ENCODE measurements at regions not wholly inside any gene's neighbourhood (a gene's known extent, or its start where the extent isn't known, plus 50 kb on each side); places are given as distances from the start of the nearest gene placed in this dataset.

GRCh38 chr17:33525186-33525585 is 232.1 kb upstream of the ASIC2 start:
- 68% methylated on average over 7 of the region's 7 CpGs for WGBS
- H3K27ac ChIP-seq (ENCODE audit: low read depth in 1 of 2, low read length in 2 of 2) = no peak overlapping the region
- H3K9me3 ChIP-seq (ENCODE audit: control insufficient read depth in 4 of 4, low read length in 3 of 4) = peaks cover 4 to 12% (median 7%) of the 10 kb centered on the region in 4 donors
- H3K36me3 ChIP-seq (ENCODE audit: control insufficient read depth in 4 of 4, insufficient read depth in 3 of 4, low read depth in 1 of 4, low read length in 3 of 4) = no peaks in the 10 kb centered on the region
- no peak for DNase-seq (ENCODE audit: low spot score)
- TF ChIP-seq RAD21 (IDR thresholded peaks at IDR 0.05) (no peak), ATF3 (IDR thresholded peaks at IDR 0.05) (no peak)
- TF ChIP-seq, protein P1, sequence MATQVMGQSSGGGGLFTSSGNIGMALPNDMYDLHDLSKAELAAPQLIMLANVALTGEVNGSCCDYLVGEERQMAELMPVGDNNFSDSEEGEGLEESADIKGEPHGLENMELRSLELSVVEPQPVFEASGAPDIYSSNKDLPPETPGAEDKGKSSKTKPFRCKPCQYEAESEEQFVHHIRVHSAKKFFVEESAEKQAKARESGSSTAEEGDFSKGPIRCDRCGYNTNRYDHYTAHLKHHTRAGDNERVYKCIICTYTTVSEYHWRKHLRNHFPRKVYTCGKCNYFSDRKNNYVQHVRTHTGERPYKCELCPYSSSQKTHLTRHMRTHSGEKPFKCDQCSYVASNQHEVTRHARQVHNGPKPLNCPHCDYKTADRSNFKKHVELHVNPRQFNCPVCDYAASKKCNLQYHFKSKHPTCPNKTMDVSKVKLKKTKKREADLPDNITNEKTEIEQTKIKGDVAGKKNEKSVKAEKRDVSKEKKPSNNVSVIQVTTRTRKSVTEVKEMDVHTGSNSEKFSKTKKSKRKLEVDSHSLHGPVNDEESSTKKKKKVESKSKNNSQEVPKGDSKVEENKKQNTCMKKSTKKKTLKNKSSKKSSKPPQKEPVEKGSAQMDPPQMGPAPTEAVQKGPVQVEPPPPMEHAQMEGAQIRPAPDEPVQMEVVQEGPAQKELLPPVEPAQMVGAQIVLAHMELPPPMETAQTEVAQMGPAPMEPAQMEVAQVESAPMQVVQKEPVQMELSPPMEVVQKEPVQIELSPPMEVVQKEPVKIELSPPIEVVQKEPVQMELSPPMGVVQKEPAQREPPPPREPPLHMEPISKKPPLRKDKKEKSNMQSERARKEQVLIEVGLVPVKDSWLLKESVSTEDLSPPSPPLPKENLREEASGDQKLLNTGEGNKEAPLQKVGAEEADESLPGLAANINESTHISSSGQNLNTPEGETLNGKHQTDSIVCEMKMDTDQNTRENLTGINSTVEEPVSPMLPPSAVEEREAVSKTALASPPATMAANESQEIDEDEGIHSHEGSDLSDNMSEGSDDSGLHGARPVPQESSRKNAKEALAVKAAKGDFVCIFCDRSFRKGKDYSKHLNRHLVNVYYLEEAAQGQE (IDR thresholded peaks at IDR 0.05) = no peak
- peaks cover 0 to 7% (median 0%) of the 10 kb centered on the region in 4 donors for H3K27me3 ChIP-seq (ENCODE audit: control insufficient read depth in 4 of 4, insufficient read depth in 4 of 4, low read length in 3 of 4)
- no peak overlapping the region for H3K9ac ChIP-seq (ENCODE audit: low read depth in 1 of 2, low read length in 2 of 2)
- H3K4me3 ChIP-seq (ENCODE audit: low read depth in 1 of 3, low read length in 3 of 3) = no peak overlapping the region
- H3K4me1 ChIP-seq (ENCODE audit: control insufficient read depth in 4 of 4, insufficient read depth in 4 of 4, low read length in 3 of 4) = no peaks in the 10 kb centered on the region

DNA sequence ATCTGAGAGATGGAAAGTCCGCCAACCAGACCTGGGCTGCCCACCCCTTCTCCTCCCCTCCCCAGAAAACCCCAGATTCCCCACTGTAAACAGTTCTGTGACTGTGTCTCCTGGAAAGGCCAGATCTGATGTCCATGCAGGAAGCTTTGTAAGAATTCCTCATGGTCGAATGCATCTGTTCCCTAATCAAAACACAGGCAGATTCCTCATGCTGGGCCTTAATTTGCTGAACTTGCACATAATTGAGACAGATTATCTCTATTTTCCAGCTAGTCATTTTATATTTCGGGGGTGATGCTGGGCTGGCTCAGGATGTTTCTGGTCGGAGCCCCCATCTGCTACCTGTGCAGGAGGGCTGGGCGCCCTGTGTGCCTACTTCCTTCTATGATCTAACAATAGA is 233.6 kb upstream of the ASIC2 start:
- no peaks in the 10 kb centered on the region for H3K36me3 ChIP-seq (ENCODE audit: control insufficient read depth in 4 of 4, insufficient read depth in 3 of 4, low read depth in 1 of 4, low read length in 3 of 4)
- peaks cover 0 to 7% (median 0%) of the 10 kb centered on the region in 4 donors for H3K27me3 ChIP-seq (ENCODE audit: control insufficient read depth in 4 of 4, insufficient read depth in 4 of 4, low read length in 3 of 4)
- no peak overlapping the region for H3K27ac ChIP-seq (ENCODE audit: low read depth in 1 of 2, low read length in 2 of 2)
- WGBS = 78% methylated on average over 5 of the region's 5 CpGs
- peaks cover 4 to 12% (median 7%) of the 10 kb centered on the region in 4 donors for H3K9me3 ChIP-seq (ENCODE audit: control insufficient read depth in 4 of 4, low read length in 3 of 4)
- no peak overlapping the region for H3K4me3 ChIP-seq (ENCODE audit: low read depth in 1 of 3, low read length in 3 of 3)
- H3K9ac ChIP-seq (ENCODE audit: low read depth in 1 of 2, low read length in 2 of 2) = no peak overlapping the region
- DNase-seq (ENCODE audit: low spot score) = no peak
- no peaks in the 10 kb centered on the region for H3K4me1 ChIP-seq (ENCODE audit: control insufficient read depth in 4 of 4, insufficient read depth in 4 of 4, low read length in 3 of 4)
- TF ChIP-seq JUND (IDR thresholded peaks at IDR 0.05) (no peak), FOXA2 (IDR thresholded peaks at IDR 0.05) (no peak), HNF4G (IDR thresholded peaks at IDR 0.05) (no peak), YY1 (IDR thresholded peaks at IDR 0.05) (no peak)
- TF ChIP-seq, protein P2, sequence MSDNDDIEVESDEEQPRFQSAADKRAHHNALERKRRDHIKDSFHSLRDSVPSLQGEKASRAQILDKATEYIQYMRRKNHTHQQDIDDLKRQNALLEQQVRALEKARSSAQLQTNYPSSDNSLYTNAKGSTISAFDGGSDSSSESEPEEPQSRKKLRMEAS (IDR thresholded peaks at IDR 0.05) = no peak
- TF ChIP-seq, protein P1 (IDR thresholded peaks at IDR 0.05) = no peak

GRCh38 chr17:33527290-33527689 is 234.2 kb upstream of the ASIC2 start:
- H3K27ac ChIP-seq (ENCODE audit: low read depth in 1 of 2, low read length in 2 of 2) = no peak overlapping the region
- H3K27me3 ChIP-seq (ENCODE audit: control insufficient read depth in 4 of 4, insufficient read depth in 4 of 4, low read length in 3 of 4) = peaks cover 0 to 7% (median 0%) of the 10 kb centered on the region in 4 donors
- H3K9ac ChIP-seq (ENCODE audit: low read depth in 1 of 2, low read length in 2 of 2) = no peak overlapping the region
- H3K4me3 ChIP-seq (ENCODE audit: low read depth in 1 of 3, low read length in 3 of 3) = no peak overlapping the region
- WGBS = 58% methylated on average over 3 of the region's 3 CpGs
- H3K9me3 ChIP-seq (ENCODE audit: control insufficient read depth in 4 of 4, low read length in 3 of 4) = peaks cover 4 to 12% (median 7%) of the 10 kb centered on the region in 4 donors
- no peak for DNase-seq (ENCODE audit: low spot score)
- no peaks in the 10 kb centered on the region for H3K4me1 ChIP-seq (ENCODE audit: control insufficient read depth in 4 of 4, insufficient read depth in 4 of 4, low read length in 3 of 4)
- H3K36me3 ChIP-seq (ENCODE audit: control insufficient read depth in 4 of 4, insufficient read depth in 3 of 4, low read depth in 1 of 4, low read length in 3 of 4) = no peaks in the 10 kb centered on the region
- TF ChIP-seq GABPA (IDR thresholded peaks at IDR 0.05 in 1 of 2, conservative IDR thresholded peaks at IDR 0.05 in 1 of 2) = no peak
- TF ChIP-seq NR2F2 (IDR thresholded peaks at IDR 0.05) = no peak
- no peak for TF ChIP-seq FOXA2 (IDR thresholded peaks at IDR 0.05)
- TF ChIP-seq, protein P3, sequence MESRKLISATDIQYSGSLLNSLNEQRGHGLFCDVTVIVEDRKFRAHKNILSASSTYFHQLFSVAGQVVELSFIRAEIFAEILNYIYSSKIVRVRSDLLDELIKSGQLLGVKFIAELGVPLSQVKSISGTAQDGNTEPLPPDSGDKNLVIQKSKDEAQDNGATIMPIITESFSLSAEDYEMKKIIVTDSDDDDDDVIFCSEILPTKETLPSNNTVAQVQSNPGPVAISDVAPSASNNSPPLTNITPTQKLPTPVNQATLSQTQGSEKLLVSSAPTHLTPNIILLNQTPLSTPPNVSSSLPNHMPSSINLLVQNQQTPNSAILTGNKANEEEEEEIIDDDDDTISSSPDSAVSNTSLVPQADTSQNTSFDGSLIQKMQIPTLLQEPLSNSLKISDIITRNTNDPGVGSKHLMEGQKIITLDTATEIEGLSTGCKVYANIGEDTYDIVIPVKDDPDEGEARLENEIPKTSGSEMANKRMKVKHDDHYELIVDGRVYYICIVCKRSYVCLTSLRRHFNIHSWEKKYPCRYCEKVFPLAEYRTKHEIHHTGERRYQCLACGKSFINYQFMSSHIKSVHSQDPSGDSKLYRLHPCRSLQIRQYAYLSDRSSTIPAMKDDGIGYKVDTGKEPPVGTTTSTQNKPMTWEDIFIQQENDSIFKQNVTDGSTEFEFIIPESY (IDR thresholded peaks at IDR 0.05) = no peak

Data from liver (tissue), 7 donors.